IMR-90 (cell line): ENCODE measurements at regions not wholly inside any gene's neighbourhood (a gene's known extent, or its start where the extent isn't known, plus 50 kb on each side); places are given as distances from the start of the nearest gene placed in this dataset.

ENCODE experiments used
- ATAC-seq: fragments of 200-7000 bp; cut with Tn5 transposase; 2 replicates; pipeline ENCODE4 v1.9.1; 2020; ENCODE audit warnings: low read depth, mild to moderate bottlenecking, moderate library complexity
- BruUV-seq: library from RNA; stranded (reverse); fragments of 400-500 nt; replicated peaks from 2 replicates; lab custom pipeline; 2021; lab: Mats Ljungman, UMichigan
- CTCF ChIA-PET: fragments of 300-600 bp; formaldehyde crosslinking; extraction: SDS; loops from one replicate; lab custom pipeline; 2021; ENCODE audit warnings: antibody characterized with exemption; lab: Yijun Ruan, JAX
- POLR2A ChIA-PET: fragments of 300-600 bp; sonication (Branson Sonifier 250); formaldehyde crosslinking; loops from one replicate; lab custom pipeline; 2022; ENCODE audit warnings: antibody characterized with exemption; ENCODE audit not compliant: unreplicated experiment; lab: Charles Lee
- DNase-seq: peaks from one replicate; pipeline ENCODE4 v3.0.0; 2013
- H2AFZ ChIP-seq: replicated peaks from 2 replicates; pipeline ENCODE3; 2013; ENCODE audit warnings: low read length, mild to moderate bottlenecking; ENCODE audit not compliant: poor library complexity
- H2AK5ac ChIP-seq: 2 replicates; pipeline ENCODE4 v1.6.1; 2013; ENCODE audit warnings: low read depth, low read length, inconsistent platforms
- H2AK9ac ChIP-seq: replicated peaks from 2 replicates; pipeline ENCODE3; 2013; ENCODE audit warnings: mild to moderate bottlenecking, low read depth, low read length, moderate library complexity; ENCODE audit not compliant: poor library complexity
- H2BK120ac ChIP-seq: 2 replicates; pipeline ENCODE4 v1.6.1; 2013; ENCODE audit warnings: low read depth, low read length, inconsistent platforms
- H2BK15ac ChIP-seq: 3 replicates; pipeline ENCODE4 v1.6.1; 2013; ENCODE audit warnings: low read depth, low read length, inconsistent platforms
- H2BK20ac ChIP-seq: 2 replicates; pipeline ENCODE4 v1.6.1; 2013; ENCODE audit warnings: low read depth, mild to moderate bottlenecking, inconsistent platforms, low read length, moderate library complexity
- H2BK5ac ChIP-seq: 2 replicates; pipeline ENCODE4 v1.6.1; 2013; ENCODE audit warnings: mild to moderate bottlenecking, low read depth, low read length, inconsistent platforms; ENCODE audit not compliant: poor library complexity, severe bottlenecking
- H3K14ac ChIP-seq: replicated peaks from 2 replicates; pipeline ENCODE4 v1.6.1; 2013; ENCODE audit warnings: low read depth, low read length, inconsistent platforms
- H3K18ac ChIP-seq: 2 replicates; pipeline ENCODE4 v1.6.1; 2013; ENCODE audit warnings: low read depth, low read length, control low read depth
- H3K23ac ChIP-seq: 2 replicates; pipeline ENCODE4 v1.6.1; 2013; ENCODE audit warnings: low read depth, low read length, inconsistent platforms
- H3K27ac ChIP-seq: 2 replicates; pipeline ENCODE4 v1.5.1; 2013; ENCODE audit warnings: mild to moderate bottlenecking, control low read depth, low read length; ENCODE audit not compliant: insufficient read depth
- H3K27me3 ChIP-seq: 2 replicates; pipeline ENCODE4 v1.6.1; 2013; ENCODE audit warnings: low read length; ENCODE audit not compliant: control insufficient read depth, insufficient read depth
- H3K36me3 ChIP-seq: 2 replicates; pipeline ENCODE4 v1.6.1; 2013; ENCODE audit warnings: low read length, mixed read lengths; ENCODE audit not compliant: control insufficient read depth, insufficient read depth
- H3K4ac ChIP-seq: 2 replicates; pipeline ENCODE4 v1.6.1; 2013; ENCODE audit warnings: low read depth, low read length, inconsistent platforms
- H3K4me1 ChIP-seq: 2 replicates; pipeline ENCODE4 v1.6.1; 2013; ENCODE audit warnings: low read length, mixed read lengths; ENCODE audit not compliant: control insufficient read depth, insufficient read depth
- H3K4me2 ChIP-seq: 2 replicates; pipeline ENCODE4 v1.6.1; 2013; ENCODE audit warnings: low read depth, mild to moderate bottlenecking, control low read depth, low read length, moderate library complexity
- H3K4me3 ChIP-seq: 2 replicates; pipeline ENCODE4 v1.5.1; 2013; ENCODE audit warnings: low read depth, mild to moderate bottlenecking, control low read depth, low read length, moderate library complexity; ENCODE audit not compliant: insufficient read depth
- H3K56ac ChIP-seq: 2 replicates; pipeline ENCODE4 v1.6.1; 2013; ENCODE audit warnings: low read length, inconsistent platforms; ENCODE audit not compliant: insufficient read depth; ENCODE audit errors: extremely low read depth
- H3K79me1 ChIP-seq, 2 experiments: 2 replicates each; pipeline ENCODE4 v1.6.1; 2013; ENCODE audit warnings: low read length in 2 of 2, inconsistent platforms in 1 of 2, low read depth in 1 of 2
- H3K9ac ChIP-seq: 2 replicates; pipeline ENCODE4 v1.6.1; 2013; ENCODE audit warnings: low read depth, low read length, control low read depth
- H3K9me1 ChIP-seq: 2 replicates; pipeline ENCODE4 v1.6.1; 2013; ENCODE audit warnings: low read length, inconsistent platforms; ENCODE audit not compliant: insufficient read depth
- H3K9me3 ChIP-seq: 2 replicates; pipeline ENCODE4 v1.6.1; 2013; ENCODE audit warnings: low read length; ENCODE audit not compliant: control insufficient read depth, insufficient read depth
- H4K20me1 ChIP-seq: 2 replicates; pipeline ENCODE4 v1.6.1; 2013; ENCODE audit warnings: low read length, inconsistent platforms; ENCODE audit not compliant: insufficient read depth
- H4K5ac ChIP-seq: 2 replicates; pipeline ENCODE4 v1.6.1; 2013; ENCODE audit warnings: mild to moderate bottlenecking, low read depth, low read length, control low read depth
- H4K8ac ChIP-seq, 2 experiments: 2 replicates each; pipeline ENCODE4 v1.6.1; 2013; ENCODE audit warnings: low read depth in 2 of 2, low read length in 2 of 2, control low read depth in 1 of 2, inconsistent platforms in 1 of 2
- H4K91ac ChIP-seq: 2 replicates; pipeline ENCODE4 v1.6.1; 2013; ENCODE audit warnings: low read depth, low read length, inconsistent platforms; ENCODE audit not compliant: insufficient read depth
- BHLHE40 ChIP-seq: fragments of 150-350 bp; IDR thresholded peaks from 2 replicates; pipeline ENCODE4 v1.6.1; 2016; ENCODE audit warnings: mild to moderate bottlenecking, low read depth, low read length
- MAFK ChIP-seq: IDR thresholded peaks from 2 replicates; pipeline ENCODE4 v1.6.1; 2012; ENCODE audit warnings: low read depth, low read length, improper control_type of control experiment
- MAZ ChIP-seq: IDR thresholded peaks from 2 replicates; pipeline ENCODE4 v1.6.1; 2012; ENCODE audit warnings: low read depth, mild to moderate bottlenecking, low read length, improper control_type of control experiment, moderate library complexity, borderline replicate concordance
- MXI1 ChIP-seq: IDR thresholded peaks from 2 replicates; pipeline ENCODE4 v1.6.1; 2012; ENCODE audit warnings: low read depth, mild to moderate bottlenecking, low read length, moderate library complexity, borderline replicate concordance
- NFE2L2 ChIP-seq: fragments of 150-350 bp; IDR thresholded peaks from 2 replicates; pipeline ENCODE4 v1.6.1; 2016; ENCODE audit warnings: low read depth, mild to moderate bottlenecking, low read length
- POLR2A ChIP-seq: IDR thresholded peaks from 2 replicates; pipeline ENCODE4 v1.6.1; 2012; ENCODE audit warnings: mild to moderate bottlenecking, low read depth, low read length
- RAD21 ChIP-seq: IDR thresholded peaks from 2 replicates; pipeline ENCODE4 v1.6.1; 2012; ENCODE audit warnings: low read length, improper control_type of control experiment
- RCOR1 ChIP-seq: IDR thresholded peaks from 2 replicates; pipeline ENCODE4 v1.6.1; 2012; ENCODE audit warnings: mild to moderate bottlenecking, low read length, improper control_type of control experiment; ENCODE audit not compliant: insufficient replicate concordance
- RFX5 ChIP-seq: IDR thresholded peaks from 2 replicates; pipeline ENCODE4 v1.8.0; 2012; ENCODE audit warnings: low read depth, mild to moderate bottlenecking, low read length, moderate library complexity
- SMC3 ChIP-seq: fragments of 150-350 bp; IDR thresholded peaks from 2 replicates; pipeline ENCODE4 v1.6.1; 2016; ENCODE audit warnings: low read depth, mild to moderate bottlenecking, antibody characterized with exemption, low read length, moderate library complexity
- USF2 ChIP-seq: fragments of 150-350 bp; IDR thresholded peaks from 2 replicates; pipeline ENCODE4 v1.6.1; 2017; ENCODE audit warnings: mild to moderate bottlenecking, antibody characterized with exemption, low read length, low read depth
- WGBS, 2 experiments: methylation state at CpG; one replicate each; pipeline versions ENCODE4 v1.1.5 to v1.1.7; 2013; ENCODE audit warnings: missing lambda C conversion rate in 2 of 2; ENCODE audit not compliant: insufficient read length in 1 of 2; ENCODE audit errors: extremely low coverage in 2 of 2; 5-methylcytosine and 5-hydroxymethylcytosine counted together
- dilution Hi-C: fragments of 300-500 bp; cut with HindIII; formaldehyde crosslinking; loops from one replicate; pipeline ENCODE4 v1.14.3; 2018; ENCODE audit warnings: low sequenced_read_pairs; ENCODE audit not compliant: unreplicated experiment
- in situ Hi-C: fragments of 300-500 bp; cut with MboI; formaldehyde crosslinking; loops from 3 replicates; pipeline ENCODE4 v1.14.3; 2019; ENCODE audit warnings: low sequenced_read_pairs, inconsistent platforms, mixed read lengths
- intact Hi-C: fragments of 100-400 bp; cut with micrococcal nuclease; formaldehyde crosslinking; loops from 2 replicates; pipeline ENCODE4 v1.10.0; 2022
- TF ChIP-seq, protein P1 (sequence below): fragments of 150-350 bp; IDR thresholded peaks from 2 replicates; pipeline ENCODE4 v1.6.1; 2016; ENCODE audit warnings: low read depth, mild to moderate bottlenecking, low read length, moderate library complexity, borderline replicate concordance

GRCh38 chr17:36885153-36885735 is 52.0 kb upstream of the LHX1 start:
- no peak overlapping the region for H3K56ac ChIP-seq
- H2BK5ac ChIP-seq: no peak overlapping the region
- no peaks in the 10 kb centered on the region for H3K36me3 ChIP-seq
- CTCF ChIA-PET: no interaction called here
- H2BK120ac ChIP-seq: no peak overlapping the region
- H4K8ac ChIP-seq: no peak overlapping the region
- no peak overlapping the region for H3K14ac ChIP-seq
- TF ChIP-seq BHLHE40: no peak
- TF ChIP-seq MAZ: no peak
- TF ChIP-seq NFE2L2: no peak
- TF ChIP-seq MXI1: no peak
- no peak for TF ChIP-seq RFX5
- TF ChIP-seq USF2: no peak
- TF ChIP-seq RAD21: no peak
- no peak for TF ChIP-seq POLR2A
- no peak for TF ChIP-seq MAFK
- TF ChIP-seq, protein P1, sequence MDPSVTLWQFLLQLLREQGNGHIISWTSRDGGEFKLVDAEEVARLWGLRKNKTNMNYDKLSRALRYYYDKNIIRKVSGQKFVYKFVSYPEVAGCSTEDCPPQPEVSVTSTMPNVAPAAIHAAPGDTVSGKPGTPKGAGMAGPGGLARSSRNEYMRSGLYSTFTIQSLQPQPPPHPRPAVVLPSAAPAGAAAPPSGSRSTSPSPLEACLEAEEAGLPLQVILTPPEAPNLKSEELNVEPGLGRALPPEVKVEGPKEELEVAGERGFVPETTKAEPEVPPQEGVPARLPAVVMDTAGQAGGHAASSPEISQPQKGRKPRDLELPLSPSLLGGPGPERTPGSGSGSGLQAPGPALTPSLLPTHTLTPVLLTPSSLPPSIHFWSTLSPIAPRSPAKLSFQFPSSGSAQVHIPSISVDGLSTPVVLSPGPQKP: no peak
- TF ChIP-seq SMC3: no peak
- no peak for TF ChIP-seq RCOR1
- ATAC-seq (no peak), DNase-seq (no peak)
- H3K9me3 ChIP-seq: peaks cover 4% of the 10 kb centered on the region; the same call in 1 of the 2 replicates
- peaks cover 40% of the 10 kb centered on the region for H3K27me3 ChIP-seq
- H3K18ac ChIP-seq: no peak overlapping the region
- no peak overlapping the region for H2BK20ac ChIP-seq
- no peak overlapping the region for H2AFZ ChIP-seq
- H2AK5ac ChIP-seq: no peak overlapping the region
- BruUV-seq: no TSS peak
- in situ Hi-C loops: no loop called here
- H3K23ac ChIP-seq: no peak overlapping the region
- no peak overlapping the region for H4K5ac ChIP-seq
- H3K4me3 ChIP-seq: no peak overlapping the region
- no peak overlapping the region for H3K9ac ChIP-seq
- intact Hi-C loops: no loop called here
- H4K91ac ChIP-seq: no peak overlapping the region
- no peaks in the 10 kb centered on the region for H4K20me1 ChIP-seq
- H3K4me1 ChIP-seq: no peaks in the 10 kb centered on the region
- no peak overlapping the region for H3K4me2 ChIP-seq
- POLR2A ChIA-PET: no interaction called here
- no peak overlapping the region for H3K4ac ChIP-seq
- H2BK15ac ChIP-seq: no peak overlapping the region
- WGBS, 2 experiments: 72% methylated on average over 8 of the region's 19 CpGs; no CpG with 5 or more reads in 1 of the 2 experiments
- dilution Hi-C loops: no loop called here
- no peak overlapping the region for H2AK9ac ChIP-seq
- H3K9me1 ChIP-seq: no peaks in the 10 kb centered on the region
- no peaks in the 10 kb centered on the region for H3K79me1 ChIP-seq
- no peak overlapping the region for H3K27ac ChIP-seq
